ENCODE measurements at regions not wholly inside any gene's neighbourhood (a gene's known extent, or its start where the extent isn't known, plus 50 kb on each side); places are given as distances from the start of the nearest gene placed in this dataset.
A peak's percentile ranks its signal among the peaks of the same experiment; 100 is the strongest.
"Not testable (repeated sequence)": the region's sequence is repeated elsewhere in the genome, so short reads cannot be mapped to it uniquely, and the experiment has no call there.

DNA sequence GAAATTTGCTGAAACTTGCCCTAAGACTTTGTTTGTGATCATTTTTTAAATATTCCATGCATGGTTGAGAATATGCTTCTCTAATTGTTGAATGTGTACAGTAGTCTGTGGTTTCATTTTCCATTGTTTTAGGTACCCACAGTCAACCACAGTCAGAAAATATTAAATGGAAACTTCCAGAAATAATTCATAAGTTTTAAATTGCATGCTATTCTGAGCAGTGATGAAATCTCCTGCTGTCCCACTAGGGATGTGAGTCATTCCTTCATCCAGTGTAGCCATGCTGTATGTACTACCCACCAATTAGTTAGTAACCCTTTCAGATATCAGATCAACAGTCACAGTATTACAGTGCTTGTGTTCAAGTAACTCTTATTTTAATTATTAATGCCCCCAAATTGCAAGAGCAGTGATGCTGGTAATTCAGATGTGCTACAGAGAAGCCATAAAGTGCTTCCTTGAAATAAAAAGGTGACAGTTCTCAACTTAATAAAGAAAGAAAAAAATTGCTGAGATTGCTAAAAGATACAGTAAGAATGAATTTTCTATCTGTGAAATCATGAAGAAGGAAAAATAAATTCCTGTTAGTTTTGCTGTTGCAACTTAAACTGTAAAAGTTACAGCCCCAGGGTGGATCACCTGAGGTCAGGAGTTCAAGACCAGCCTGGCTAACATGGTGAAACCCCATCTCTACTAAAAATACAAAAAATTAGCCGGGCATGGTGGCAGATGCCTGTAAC lies 79.9 kb upstream of the FBXL17 start:
- DNase-seq (ENCODE audit: low spot score), result no peak

DNA sequence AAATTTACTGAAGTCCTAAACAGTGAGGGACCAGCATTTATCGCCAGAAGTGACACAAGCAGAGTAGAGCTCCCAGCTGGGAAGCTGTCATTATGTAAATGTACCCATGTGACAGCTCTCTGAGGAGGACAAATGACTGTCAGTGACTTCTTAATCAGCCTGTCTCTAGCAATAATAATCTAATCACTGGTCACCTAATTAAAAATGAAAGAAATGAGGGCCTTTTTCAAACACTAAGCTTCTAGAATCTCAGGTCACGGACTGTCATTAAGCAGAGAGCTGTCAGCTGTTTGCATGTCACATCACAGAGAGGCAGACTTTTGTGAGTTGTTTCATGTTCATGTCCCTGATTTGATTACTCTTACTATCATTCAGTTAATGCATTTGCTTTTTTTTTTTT lies 77.9 kb upstream of the FBXL17 start:
- DNase-seq (ENCODE audit: low spot score), result no peak

DNA sequence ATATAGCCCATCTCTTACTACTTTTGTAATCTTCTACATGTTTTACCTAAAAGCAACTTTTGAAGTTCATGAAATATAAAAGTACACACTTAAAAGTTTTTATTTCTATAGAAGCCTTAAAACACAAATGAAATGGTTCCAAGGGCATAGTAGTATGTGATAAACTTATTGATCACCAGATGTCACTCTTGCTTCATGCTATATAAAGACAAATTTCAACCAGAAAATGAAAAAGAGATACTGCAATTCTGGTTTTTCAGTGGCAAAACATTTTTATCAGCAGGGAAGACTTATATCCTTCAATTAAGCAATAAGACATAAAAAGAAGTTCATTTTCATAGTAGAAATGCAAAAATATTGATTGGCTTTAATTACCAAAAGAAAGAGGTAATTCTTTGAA lies 69.4 kb upstream of the FBXL17 start:
- DNase-seq (ENCODE audit: low spot score), result peak; percentile 1

DNA sequence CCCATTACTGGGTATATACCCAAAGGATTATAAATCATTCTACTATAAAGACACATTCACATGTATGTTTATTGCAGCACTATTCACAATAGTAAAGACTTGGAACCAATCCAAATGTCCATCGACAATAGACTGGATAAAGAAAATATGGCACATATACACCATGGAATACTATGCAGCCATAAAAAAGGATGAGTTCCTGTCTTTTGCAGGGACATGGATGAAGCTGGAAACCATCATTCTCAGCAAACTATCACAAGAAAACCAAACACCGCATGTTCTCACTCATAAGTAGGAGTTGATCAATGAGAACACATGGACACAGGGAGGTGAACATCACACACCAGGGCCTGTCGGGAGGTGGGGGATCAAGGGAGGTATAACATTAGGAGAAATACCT lies 62.2 kb upstream of the FBXL17 start:
- DNase-seq (ENCODE audit: low spot score), result not testable (repeated sequence)

DNA sequence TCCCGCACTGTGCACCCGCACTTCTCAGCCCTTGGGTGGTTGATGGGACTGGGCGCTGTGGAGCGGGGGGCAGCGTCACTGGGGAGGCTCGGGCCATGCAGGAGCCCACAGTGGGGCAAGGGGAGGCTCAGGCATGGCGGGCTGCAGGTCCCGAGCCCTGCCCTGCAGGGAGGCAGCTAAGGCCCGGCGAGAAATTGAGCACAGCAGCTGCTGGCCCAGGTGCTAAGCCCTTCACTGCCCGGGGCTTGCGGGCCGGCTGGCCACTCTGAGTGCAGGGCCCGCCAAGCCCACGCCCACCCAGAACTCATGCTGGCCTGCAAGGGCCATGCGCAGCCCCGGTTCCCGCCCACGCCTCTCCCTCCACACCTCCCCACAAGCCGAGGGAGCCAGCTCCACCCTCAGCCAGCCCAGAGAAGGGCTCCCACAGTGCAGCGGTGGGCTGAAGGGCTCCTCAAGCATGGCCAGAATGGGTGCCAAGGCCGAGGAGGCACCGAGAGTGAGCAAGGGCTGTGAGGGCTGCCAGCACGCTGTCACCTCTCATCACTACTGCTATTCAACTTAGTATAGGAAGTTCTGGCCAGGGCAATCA lies 60.3 kb upstream of the FBXL17 start:
- not testable (repeated sequence) for DNase-seq (ENCODE audit: low spot score)

DNA sequence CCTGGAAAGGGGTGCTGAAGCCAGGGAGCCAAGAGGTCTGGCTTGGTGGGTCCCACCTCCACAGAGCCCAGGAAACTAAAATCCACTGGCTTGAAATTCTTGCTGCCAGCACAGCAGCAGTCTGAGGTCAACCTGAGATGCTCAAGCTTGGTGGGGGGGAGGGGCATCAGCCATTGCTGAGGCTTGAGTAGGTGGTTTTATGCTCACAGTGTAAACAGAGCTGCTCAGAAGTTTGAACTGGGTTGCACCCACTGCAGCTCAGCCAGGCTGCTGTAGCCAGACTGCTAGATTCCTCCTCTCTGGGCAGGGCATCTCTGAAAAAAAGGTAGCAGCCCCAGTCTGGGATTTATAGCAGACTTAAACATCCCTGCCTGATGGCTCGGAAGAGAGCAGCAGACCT lies 55.5 kb upstream of the FBXL17 start:
- no peak for DNase-seq (ENCODE audit: low spot score)

DNA sequence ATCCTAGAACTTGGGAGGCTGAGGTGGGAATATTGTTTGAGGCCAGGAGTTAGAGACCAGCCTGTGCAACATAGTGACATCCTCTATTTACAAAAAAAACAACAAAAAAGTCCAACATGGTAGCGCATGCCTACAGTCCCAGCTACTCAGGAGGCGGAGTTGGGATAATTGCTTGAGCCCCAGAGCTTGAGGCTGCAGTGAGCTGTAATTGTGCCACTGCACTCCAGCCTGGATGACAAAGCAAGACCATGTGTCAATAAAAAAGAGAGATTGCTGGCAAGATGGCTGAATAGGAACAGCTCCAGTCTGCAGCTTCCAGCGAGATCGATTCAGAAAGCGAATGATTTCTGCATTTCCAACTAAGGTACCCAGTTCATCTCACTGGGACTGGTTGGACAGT lies 54.8 kb upstream of the FBXL17 start:
- DNase-seq (ENCODE audit: low spot score), result no peak

DNA sequence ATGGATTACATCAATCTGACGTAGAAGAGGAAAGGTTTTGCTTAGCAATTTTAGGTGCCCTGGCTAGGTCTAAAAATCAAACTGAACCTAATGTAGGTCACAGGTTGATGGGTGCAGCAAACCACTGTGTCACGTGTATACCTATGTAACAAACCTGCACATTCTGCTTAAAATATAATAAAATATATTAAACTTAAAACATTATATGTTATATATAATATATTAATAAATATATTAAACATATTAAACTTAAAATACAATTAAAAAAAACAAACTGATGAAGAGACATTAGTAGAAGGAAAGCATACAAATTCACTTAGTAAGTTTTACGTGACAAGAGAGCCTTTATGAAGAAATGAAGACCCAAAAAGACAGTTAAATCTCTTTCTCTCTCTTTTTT lies 51.7 kb upstream of the FBXL17 start:
- DNase-seq (ENCODE audit: low spot score), result no peak

DNA sequence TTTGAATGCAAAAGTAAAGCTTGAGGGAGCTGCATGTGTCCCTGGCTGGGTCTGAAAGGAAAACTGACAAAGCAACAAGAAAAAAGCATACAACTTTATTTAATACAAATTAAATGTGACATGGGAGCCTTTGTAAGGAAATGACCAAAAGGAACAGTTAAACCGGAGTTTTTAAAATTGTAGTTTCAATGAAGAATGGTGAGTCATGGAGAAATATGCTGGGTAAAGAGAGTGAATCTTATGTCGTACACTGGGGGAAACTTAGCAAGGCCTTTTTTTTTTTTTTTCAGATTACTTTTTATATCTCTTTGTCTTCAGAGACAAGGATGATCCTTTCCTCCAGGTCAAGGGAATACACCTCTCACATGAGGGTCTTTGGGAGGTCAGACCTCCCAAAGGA lies 50.1 kb upstream of the FBXL17 start:
- DNase-seq (ENCODE audit: low spot score), result no peak

Measured in HT-29 (cell line).